Hippocampal formation (tissue), 2 donors: ENCODE measurements at regions not wholly inside any gene's neighbourhood (a gene's known extent, or its start where the extent isn't known, plus 50 kb on each side); places are given as distances from the start of the nearest gene placed in this dataset.

Experiments used
- DNase-seq, 2 donors: peaks; one replicate each; lab custom pipeline; 2025; lab: John Stamatoyannopoulos, UW

DNA sequence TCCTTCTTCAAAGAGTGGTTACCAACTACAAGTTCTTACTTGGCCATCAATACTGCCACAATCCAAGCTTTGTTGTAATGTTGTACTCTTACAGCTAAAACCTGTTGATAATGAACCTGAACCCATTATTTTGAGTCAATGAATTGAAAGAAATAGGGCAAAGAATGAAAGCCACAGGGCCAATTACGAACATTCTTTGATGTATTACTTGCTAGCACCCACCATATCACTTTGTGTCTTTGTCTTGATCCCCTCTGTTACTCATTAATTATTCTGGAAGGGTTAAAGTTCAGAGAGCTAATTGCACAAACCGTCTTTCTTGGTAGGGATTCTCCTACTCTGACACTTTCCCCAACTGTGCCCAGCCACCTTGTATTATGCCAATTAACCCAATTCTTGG is 53.2 kb upstream of the TFEC start:
- no peak for DNase-seq

DNA sequence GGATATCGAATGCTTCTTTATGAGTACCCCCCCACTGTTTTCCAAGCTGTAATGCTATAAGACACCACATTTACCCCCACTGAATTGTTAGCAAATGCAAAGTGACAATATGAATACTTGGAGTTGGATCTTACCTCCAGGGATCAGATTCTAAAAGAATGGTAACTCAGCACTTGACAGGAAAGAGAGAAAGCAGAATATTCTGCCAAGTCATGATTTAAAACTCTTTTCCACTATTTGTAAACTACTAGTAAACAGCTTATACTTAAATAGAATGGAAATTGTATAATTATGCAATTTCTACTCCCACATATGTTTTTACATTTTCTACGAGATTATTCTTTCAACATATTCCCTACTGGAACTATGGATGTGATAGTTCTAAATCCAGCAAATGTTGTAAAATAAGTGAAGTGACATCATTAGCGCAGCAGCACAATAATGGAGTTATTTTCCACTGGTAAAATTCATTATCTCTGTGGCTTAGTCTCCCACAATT is 56.0 kb upstream of the TFEC start:
- no peak for DNase-seq

DNA sequence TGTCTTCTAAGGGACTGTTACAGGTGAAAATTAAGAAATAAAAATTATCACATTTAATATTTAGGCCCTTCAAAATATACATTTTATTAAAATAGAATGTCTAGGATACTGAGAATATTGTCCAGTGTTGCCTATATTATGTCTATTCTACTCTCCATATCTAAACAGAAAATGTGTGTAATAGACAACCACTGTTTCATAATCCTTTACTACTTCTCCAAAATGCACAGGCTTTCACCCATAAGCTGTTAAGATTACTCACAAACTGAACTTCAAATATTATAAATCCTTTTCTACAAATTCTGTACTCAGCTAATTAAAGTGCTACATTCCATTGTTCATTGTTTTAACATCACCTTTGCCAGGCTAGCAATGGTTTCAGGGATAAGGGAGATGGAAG is 56.7 kb upstream of the TFEC start:
- DNase-seq, result no peak

DNA sequence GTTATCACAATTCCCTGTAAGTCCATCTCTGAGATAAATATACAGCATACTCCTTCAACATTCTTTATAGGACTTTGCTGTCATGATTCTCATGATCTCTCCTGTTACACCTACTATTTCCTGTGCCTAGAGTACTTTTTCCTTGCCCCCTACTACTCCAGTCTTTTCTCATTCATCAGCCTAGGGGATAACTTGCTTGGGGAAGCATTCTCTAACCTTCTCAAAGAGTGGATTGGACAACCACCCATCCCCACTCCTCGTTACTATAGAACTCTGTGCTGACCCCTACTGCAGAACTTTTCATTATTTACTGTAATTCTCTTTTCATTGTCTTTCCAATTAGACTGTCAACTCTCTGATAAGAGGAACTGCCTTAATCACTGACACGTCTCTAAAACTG is 57.4 kb upstream of the TFEC start:
- no peak for DNase-seq

DNA sequence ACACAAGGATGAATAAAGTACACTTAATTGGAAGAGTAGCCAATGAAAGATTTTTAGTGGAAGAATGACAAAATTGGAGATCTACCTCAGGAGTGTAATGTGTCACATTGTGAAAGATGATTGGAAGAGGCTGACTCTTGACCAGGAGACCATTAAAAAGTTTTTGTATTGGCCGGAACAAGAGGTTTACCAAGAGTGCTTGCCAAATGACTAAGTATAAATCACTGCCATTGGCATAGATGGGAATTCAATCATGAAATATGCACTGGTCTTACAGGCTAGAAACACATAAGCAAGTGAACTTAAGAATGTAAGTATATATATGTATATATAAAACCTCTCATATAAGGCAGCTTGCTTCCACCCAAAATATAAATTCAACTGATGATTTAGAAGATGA is 58.7 kb upstream of the TFEC start:
- no peak for DNase-seq

DNA sequence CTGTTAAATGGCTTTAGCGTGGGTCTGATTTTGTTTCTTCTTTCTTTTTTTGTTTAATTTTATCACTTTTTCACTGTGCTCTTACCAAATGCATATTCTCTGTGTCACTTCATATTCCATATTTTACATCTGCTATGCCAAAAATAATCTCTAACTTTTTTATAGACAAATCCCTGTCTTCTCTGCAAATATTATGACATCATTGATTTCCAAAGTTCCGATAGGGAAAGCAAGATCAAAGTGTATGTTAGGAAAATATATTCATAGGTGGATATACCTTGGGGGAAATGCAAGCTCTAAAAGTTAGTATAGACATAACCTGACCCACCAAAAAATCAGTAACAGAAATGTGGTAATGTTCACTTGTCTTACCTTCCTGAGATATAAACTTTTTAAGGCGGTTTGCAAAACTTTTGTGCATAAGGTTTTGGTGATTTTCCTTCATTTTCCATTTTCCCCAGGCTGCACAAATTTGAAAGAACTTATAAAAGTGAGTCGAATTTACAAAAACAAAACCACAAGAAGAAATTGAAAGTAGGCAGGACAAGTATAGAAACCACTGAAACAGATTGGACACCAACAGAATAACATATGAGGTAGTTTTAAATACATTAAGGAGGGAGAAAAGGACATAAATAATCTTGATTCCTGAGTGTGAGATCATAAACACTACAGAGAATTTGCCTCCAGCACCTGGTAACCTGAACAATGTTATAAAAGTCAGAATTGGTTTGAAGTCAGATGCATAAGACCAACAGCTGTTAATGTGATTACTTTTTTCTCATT is 63.1 kb upstream of the TFEC start:
- no peak for DNase-seq

DNA sequence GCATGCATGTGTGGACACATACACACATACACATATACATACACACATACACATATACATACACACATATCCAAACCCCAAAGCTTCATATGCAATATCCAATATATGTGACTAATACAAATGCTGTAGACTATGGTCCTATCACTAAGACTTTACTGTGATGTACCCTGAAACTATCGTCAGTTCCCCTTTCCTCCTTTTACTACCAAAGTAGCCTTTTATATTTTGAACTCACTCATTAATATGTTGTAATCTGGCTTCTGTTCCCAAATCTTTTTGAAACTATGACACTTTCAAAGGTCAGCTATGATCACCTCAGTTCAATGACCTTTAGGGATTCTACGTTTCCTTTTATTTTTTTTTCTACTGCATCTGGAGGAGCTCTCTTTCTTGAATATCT is 64.8 kb upstream of the TFEC start:
- no peak for DNase-seq

DNA sequence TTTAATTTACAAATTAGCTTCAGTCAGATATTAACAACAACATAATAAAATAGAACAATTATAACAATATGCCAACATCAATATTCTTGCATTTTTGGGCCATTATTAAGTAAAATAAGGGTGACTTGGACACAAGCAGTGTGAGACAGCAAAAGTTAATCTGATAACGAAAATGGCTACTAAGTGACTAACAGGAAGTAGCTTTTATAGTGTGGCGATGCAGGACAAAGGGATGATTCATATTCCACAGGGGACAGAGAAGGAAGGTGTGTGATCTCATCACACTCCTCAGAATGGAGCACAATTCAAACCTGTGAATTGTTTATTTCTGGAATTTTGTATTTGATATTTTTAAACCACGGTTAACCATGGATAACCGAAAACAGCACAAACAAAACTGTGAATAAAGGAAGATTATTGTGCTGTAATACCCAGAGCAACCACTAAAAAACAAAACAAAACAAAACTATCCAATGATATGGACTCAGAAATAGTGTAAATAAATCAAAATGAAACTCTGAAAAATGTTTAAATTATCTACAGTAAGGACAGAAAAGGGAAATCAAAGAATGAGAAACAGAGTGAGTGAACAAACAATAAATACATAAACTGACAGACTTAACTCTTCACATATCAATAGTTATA is 66.9 kb upstream of the TFEC start:
- DNase-seq, result no peak

DNA sequence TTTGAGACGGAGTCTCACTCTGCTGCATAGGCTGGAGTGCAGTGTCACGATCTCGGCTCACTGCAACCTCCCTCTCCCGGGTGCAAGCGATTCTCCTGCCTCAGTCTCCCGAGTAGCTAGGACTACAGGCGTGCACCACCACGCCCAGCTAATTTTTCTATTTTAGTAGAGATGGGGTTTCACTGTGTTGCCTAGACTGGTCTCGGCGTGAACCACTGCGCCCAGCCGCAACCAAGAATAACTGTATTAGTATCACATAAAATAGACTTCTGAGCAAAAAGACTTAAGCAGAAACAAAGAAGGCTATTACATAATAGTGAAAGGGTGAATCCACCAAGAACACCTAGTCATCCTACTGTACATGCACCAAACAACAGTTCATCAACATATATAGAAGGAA is 67.6 kb upstream of the TFEC start:
- DNase-seq, result no peak

DNA sequence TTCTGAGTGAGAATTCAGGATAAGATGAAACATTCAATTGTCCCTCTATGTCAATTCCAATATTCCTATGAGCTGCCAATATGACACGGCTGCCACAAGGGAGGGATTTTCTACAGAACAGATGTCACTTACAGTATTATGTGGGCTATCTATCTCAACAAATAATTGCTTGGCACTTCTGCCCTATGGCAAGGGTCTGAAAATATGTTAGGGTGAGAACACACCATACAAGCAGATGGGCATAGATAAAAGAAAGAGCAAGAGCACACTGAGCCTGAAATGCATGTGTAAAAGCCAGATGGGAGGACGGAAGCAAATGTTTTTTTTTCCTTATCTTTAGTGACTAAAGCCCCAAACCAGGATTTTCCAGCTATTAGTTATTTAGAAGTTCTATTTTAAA is 70.1 kb upstream of the TFEC start:
- DNase-seq, result no peak

DNA sequence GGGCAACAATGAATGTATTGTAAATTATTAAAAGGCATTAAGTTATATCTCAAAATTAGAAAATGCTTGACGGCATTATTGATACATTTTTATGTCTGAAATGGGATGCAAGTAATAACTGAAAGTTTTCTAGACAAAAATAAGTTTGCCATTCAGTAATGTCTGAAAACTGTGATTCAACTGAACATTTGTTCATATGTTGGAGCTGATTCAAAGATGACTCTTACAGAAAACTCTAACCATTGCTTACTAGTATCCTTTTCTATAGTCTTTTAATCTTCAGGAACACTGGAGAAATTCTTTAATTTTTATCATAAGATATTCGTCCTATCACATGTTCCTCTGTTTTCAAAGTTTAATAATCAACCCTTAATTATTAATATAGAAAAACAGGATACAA is 71.1 kb upstream of the TFEC start:
- no peak for DNase-seq

DNA sequence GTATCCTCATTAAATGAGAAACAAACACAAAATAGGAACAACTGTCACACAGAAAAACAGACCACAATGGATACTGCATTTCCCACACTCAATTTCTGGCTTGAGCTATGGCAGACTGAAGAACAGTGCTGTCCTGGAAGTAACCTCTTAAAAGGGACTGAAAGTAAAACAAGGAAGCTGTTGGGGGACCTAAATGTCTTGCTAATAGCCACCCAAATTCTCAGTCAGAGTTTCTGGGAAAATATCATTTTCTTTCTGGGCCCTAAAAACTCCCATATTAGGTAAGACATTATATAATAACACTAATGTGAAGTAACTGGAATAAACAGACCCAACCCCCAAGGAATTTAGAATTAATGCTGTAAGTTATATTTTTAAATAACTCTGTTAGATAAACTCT is 80.9 kb upstream of the TFEC start:
- no peak for DNase-seq

DNA sequence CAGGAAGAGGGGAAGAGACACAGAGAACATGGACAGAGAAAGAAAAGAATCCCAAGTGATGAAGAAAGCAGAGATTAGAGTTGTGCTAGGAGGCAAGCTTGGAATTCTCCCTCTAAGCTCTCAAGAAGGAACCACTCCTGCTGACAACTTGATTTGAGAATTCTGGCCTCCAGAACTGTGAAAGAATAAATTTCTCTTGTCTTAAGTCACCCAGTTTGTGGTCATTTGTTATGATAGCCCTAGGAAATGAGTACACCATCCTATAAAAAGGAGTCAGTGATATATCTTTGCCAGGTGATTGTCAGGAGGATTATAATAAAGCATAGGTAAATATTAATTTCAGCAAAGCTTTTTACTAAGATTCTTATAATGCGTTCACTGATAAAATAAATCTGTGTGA is 82.7 kb upstream of the TFEC start:
- DNase-seq, result no peak

DNA sequence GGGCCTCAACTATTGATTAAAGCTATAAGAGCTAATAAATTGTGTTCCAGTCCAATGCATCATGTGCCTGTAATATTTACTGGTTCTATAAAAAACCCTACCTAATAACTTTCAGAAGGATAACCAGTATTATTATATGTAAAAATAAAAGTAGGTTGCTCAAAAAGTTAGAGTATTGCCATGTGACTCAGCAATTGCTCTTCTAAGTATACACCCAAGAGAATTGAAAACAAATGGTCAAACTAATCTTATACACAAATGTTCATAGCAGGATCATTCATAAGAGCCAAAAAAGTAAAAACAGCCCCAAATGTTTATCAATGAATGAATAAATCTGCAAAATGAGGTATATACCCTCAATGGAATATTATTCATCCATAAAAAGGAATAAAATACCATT is 89.5 kb upstream of the TES start:
- no peak for DNase-seq

DNA sequence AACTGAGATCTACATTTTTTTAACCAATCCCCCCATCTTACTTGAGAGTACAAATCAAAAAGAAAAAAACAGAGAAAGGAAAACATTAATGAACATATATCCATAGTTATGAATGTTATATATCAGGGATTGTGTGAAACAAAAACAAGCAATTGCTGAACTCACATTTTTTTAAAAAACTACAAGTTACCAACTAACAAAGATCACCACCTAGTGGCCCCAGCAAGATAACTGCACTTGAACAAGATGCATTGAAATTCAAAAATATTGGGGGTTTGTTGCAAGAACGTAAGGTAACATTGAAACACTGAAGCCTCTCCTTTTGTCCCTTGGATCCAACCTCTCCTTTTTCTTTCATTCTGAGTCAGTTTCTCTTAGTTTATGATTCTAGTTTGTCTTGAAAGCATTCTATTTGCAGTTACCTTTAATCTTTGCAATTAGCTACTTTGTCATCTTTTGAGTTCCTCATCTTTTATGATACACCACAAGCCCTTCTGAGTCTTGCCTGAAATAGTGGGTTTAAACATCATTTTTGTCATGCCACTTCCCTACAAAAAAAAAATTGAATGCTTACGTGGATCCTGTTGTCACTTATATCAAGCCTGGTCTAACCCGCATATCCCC is 87.3 kb upstream of the TES start:
- DNase-seq, result peak in 1 of 2 donors; percentile 19

DNA sequence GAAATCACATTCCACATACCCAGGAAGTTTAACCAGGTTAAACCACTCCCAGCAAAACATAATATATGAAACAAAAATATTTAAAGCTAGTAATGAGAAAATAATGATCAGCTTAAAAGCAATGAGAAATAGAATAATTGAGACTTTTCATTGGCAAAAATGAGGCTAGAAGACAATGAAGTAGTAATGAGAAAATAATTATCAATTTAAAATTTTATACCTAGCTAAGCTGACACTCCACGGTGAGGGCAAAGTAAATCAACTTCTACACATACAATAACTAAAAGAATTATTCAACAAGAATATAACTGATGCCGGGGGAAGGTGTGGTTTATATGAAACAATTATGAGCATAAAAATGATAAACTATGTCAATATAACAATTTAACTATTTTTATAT is 82.2 kb upstream of the TES start:
- no peak for DNase-seq

DNA sequence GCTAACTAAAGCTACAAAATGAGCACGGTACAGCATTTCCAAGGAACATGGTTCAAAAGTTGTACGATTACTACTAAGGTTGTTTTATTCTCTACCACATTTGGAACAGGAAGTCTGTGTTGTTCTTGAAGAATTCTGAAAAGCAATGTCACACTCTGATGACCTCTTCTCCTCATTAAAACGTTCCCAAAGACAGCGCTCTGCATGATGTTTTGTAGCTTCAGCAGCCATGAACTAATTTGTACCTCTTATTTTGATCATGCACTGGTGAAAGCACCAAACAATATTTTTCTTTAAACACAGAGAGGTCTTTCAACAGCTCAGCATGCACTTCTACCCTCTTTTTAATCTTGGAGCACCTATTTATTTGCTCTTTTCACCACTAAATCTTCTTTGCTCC is 75.0 kb upstream of the TES start:
- DNase-seq, result no peak

DNA sequence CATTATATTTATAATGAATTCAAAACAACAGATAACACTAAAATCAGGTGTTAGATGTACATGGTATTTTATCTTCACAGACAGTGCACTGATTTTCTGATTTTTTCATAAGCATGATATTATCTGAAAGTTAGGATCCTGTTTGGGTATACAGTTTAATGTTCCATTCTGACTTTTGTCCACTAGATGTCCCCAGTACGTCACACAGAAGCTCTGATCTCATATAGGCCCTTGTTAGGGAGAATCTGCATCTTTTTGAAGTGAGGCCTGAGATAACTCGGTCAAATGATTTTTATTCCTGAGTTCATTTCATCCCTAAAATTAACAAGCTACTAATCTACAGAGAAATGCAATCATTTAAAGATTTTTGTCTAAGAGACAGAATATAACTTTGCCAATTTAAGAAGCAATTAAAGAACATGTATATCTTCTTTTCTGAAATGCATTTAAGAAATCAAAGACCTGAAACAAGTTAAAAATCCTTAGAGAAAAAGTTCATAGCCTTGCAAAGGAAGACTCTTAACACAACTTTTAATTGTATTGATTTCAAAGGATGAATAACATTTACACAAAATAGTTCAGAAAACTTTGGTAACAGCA is 72.0 kb upstream of the TES start:
- DNase-seq, result peak; percentile 2 to 73

DNA sequence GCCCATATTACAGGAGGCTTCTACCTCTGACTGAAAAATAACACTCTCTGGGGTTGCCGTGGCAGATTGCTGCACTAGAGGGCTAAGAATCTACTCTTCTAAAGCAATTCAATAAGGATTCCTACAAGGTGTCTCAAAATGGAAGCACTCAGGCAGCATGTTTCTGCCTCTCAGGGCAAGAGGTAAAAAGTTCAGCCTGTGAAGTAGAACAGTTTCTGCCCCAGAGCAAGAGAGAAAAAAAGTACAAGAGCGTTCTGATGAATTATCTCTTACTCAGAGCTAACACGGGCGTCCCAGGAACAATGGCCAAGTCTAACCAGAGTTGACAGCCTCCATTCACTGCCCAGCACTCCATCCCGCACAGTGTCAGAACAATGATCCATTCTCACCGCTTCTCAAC is 71.3 kb upstream of the TES start:
- DNase-seq, result peak; percentile 50 to 71

DNA sequence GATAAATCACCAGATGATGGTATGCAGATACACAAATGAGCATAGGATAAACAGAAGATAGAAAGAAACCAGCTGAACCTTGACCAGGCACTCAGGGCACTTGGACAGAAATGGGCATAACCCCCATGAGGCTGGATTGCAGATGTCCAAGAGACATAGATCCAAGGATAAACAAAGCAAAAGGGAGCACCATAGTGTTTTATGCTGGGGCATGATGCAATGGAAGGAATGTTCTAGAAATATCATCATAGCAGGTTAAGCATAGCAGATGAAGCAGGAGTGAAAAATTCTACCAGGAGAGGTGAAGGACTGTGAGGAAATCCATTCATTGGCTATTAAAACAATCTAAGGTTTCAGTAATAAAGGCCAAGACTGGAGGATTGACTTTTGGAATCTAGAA is 70.5 kb upstream of the TES start:
- no peak for DNase-seq

DNA sequence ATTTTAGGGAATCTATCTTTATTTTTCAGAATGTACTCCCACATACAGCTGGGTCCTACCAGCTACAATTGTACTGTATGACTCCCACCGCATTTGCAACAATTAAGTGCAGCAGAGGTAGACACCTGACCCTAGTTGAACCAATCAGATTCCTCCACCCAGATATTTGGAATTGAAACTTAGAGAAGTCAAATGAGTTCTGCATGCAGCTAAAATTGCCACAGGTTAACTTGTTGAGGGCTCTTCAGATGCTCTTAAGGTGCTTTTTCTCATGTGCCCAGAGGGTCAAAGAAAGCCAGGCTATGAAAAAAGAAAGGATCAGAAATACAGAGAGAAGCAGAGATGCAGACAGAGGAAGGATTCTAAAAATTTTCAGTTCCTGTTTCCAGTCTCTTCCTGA is 68.0 kb upstream of the TES start:
- no peak for DNase-seq

DNA sequence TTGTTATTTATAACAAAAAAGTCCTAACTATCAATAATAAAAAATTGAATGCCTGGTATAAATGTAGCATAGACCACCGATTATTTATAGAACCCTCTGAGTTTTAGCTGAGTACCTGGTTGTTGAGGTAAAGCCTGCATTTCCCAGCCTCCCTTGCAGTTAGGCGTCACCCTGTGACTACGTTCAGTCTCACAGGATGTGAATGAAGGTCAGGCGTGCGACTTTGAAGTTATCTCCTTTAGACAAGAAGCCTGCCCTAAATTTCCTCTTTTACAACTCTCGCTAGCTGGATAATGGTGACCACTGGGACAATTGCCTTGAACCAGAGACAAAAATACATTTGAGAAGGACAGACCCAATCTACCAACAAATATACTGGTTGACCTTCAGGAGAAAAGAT is 67.5 kb upstream of the TES start:
- no peak for DNase-seq
